HG03025 (cell line): ENCODE measurements at regions not wholly inside any gene's neighbourhood (a gene's known extent, or its start where the extent isn't known, plus 50 kb on each side); places are given as distances from the start of the nearest gene placed in this dataset.

Experiments
- ATAC-seq: cut with Tn5 transposase; IDR thresholded peaks from one replicate; pipeline ENCODE4 v1.9.1; 2021; ENCODE audit warnings: mild to moderate bottlenecking, moderate library complexity; ENCODE audit not compliant: unreplicated experiment, low FRiP score

- no peak for ATAC-seq
These were observed 132.0 kb upstream of the TP63 start for GRCh38 chr3:189498995-189499704.

- ATAC-seq: no peak
These were observed 130.9 kb upstream of the TP63 start for GRCh38 chr3:189500299-189500698.

GRCh38 chr3:189500798-189501495 is 130.2 kb upstream of the TP63 start:
- no peak for ATAC-seq

GRCh38 chr3:189502256-189502655 is 128.9 kb upstream of the TP63 start:
- ATAC-seq: no peak

GRCh38 chr3:189502676-189503257 is 128.4 kb upstream of the TP63 start:
- ATAC-seq: no peak

GRCh38 chr3:189507856-189508255 is 123.3 kb upstream of the TP63 start:
- no peak for ATAC-seq

GRCh38 chr3:189508784-189509501 is 122.2 kb upstream of the TP63 start:
- no peak for ATAC-seq

GRCh38 chr3:189512039-189512438 is 119.2 kb upstream of the TP63 start:
- peak; percentile 79 for ATAC-seq

- ATAC-seq: no peak
These were observed 118.4 kb upstream of the TP63 start for GRCh38 chr3:189512821-189513220.

GRCh38 chr3:189513281-189514117 is 117.7 kb upstream of the TP63 start:
- no peak for ATAC-seq

GRCh38 chr3:189516039-189516438 is 115.2 kb upstream of the TP63 start:
- ATAC-seq: no peak

- no peak for ATAC-seq
These were observed 113.2 kb upstream of the TP63 start for GRCh38 chr3:189517981-189518380.

- ATAC-seq: no peak
These were observed 111.7 kb upstream of the TP63 start for GRCh38 chr3:189519458-189519857.

GRCh38 chr3:189529468-189529867 is 101.7 kb upstream of the TP63 start:
- no peak for ATAC-seq

GRCh38 chr3:189529889-189530471 is 101.2 kb upstream of the TP63 start:
- ATAC-seq: no peak

- no peak for ATAC-seq
These were observed 100.4 kb upstream of the TP63 start for GRCh38 chr3:189530822-189531221.

GRCh38 chr3:189531271-189531670 is 99.9 kb upstream of the TP63 start:
- no peak for ATAC-seq

GRCh38 chr3:189534531-189534930 is 96.7 kb upstream of the TP63 start:
- ATAC-seq: no peak

GRCh38 chr3:189537135-189537534 is 94.1 kb upstream of the TP63 start:
- no peak for ATAC-seq

- no peak for ATAC-seq
These were observed 83.7 kb upstream of the TP63 start for GRCh38 chr3:189547448-189547847.
